ENCODE measurements at regions not wholly inside any gene's neighbourhood (a gene's known extent, or its start where the extent isn't known, plus 50 kb on each side); places are given as distances from the start of the nearest gene placed in this dataset.

GRCh38 chr3:56955492-56956111 is 104.9 kb upstream of the SPATA12 start:
- H3K18ac ChIP-seq (ENCODE audit: extremely low read depth, low read length): no peak overlapping the region
- H3K79me2 ChIP-seq (ENCODE audit: control insufficient read depth in 1 of 2, insufficient read depth in 2 of 2, low read length in 2 of 2): no peaks in the 10 kb centered on the region
- H4K8ac ChIP-seq (ENCODE audit: extremely low read depth, insufficient read depth, low read length): no peak overlapping the region
- no peaks in the 10 kb centered on the region for H3K27me3 ChIP-seq (replicated peaks in 1 of 4; ENCODE audit: control insufficient read depth in 3 of 4, extremely low read depth in 1 of 4, insufficient read depth in 3 of 4, low read length in 3 of 4)
- H4K5ac ChIP-seq (ENCODE audit: insufficient read length, low read depth, low read length): no peak overlapping the region
- no peak overlapping the region for H3K14ac ChIP-seq (ENCODE audit: insufficient read length)
- WGBS, 2 experiments (ENCODE audit: extremely low coverage in 1 of 2, insufficient coverage in 1 of 2, insufficient read length in 1 of 2, insufficient replicate concordance in 2 of 2, low coverage in 1 of 2, low lambda C conversion rate in 2 of 2, missing lambda C conversion rate in 1 of 2): 91% methylated on average over 5 of the region's 5 CpGs; no CpG with 5 or more reads in 1 of the 2 experiments
- H3K27ac ChIP-seq (ENCODE audit: low read depth, low read length): no peak overlapping the region
- H3K4me2 ChIP-seq (ENCODE audit: insufficient read depth in 1 of 2, low read depth in 2 of 2, low read length in 2 of 2): no peak overlapping the region
- no peak overlapping the region for H3K56ac ChIP-seq (replicated peaks; ENCODE audit: insufficient read length, low read depth, low read length)
- no peaks in the 10 kb centered on the region for H3K9me3 ChIP-seq (ENCODE audit: insufficient read depth in 2 of 2, low read depth in 1 of 2, low read length in 1 of 2)
- no peak overlapping the region for H2BK120ac ChIP-seq (replicated peaks; ENCODE audit: low read depth, low read length)
- H4K91ac ChIP-seq (replicated peaks; ENCODE audit: insufficient read length, low read length): no peak overlapping the region
- no peaks in the 10 kb centered on the region for H3K4me1 ChIP-seq (replicated peaks in 1 of 4; ENCODE audit: control insufficient read depth in 3 of 4, insufficient read depth in 4 of 4, low read length in 3 of 4)
- DNase-seq (ENCODE audit: low read depth in 1 of 2, low spot score in 2 of 2): no peak
- H2BK12ac ChIP-seq (ENCODE audit: low read depth, low read length): no peak overlapping the region
- ChIA-PET POLR2A (ENCODE audit: partially characterized antibody) (no interaction called here), CTCF (ENCODE audit: partially characterized antibody) (interaction anchor here (0.6 to 1.4 kb wide), 4 partner anchors 13 to 251 kb away, joined by 3 to 5 read pairs (median 4); no protein-coding TSS in a partner anchor)
- H2BK15ac ChIP-seq (ENCODE audit: low read length): no peak overlapping the region
- H3K79me1 ChIP-seq (ENCODE audit: low read depth, low read length): no peaks in the 10 kb centered on the region
- H2BK20ac ChIP-seq (ENCODE audit: low read length): no peak overlapping the region
- no peak overlapping the region for H3K4ac ChIP-seq (replicated peaks; ENCODE audit: insufficient read length, low read depth, low read length)
- no peak overlapping the region for H3K23ac ChIP-seq (ENCODE audit: insufficient read length)
- no peaks in the 10 kb centered on the region for H4K20me1 ChIP-seq (replicated peaks in 1 of 2; ENCODE audit: control insufficient read depth in 1 of 2, insufficient read depth in 2 of 2, low read length in 2 of 2)
- FAIRE-seq: no peak
- no peak overlapping the region for H2BK5ac ChIP-seq (ENCODE audit: low read depth, low read length)
- no peak overlapping the region for H2AFZ ChIP-seq (ENCODE audit: low read length)
- H3K23me2 ChIP-seq (ENCODE audit: low read depth, low read length): no peaks in the 10 kb centered on the region; the same call in 1 of the 2 replicates
- H2AK5ac ChIP-seq (ENCODE audit: low read depth, low read length): no peak overlapping the region
- no peak overlapping the region for H3K9ac ChIP-seq (replicated peaks in 1 of 4; ENCODE audit: extremely low read depth in 1 of 4, low read depth in 3 of 4, low read length in 3 of 4)
- H3K4me3 ChIP-seq (ENCODE audit: extremely low read depth in 1 of 4, insufficient read depth in 2 of 4, low read depth in 3 of 4, low read length in 4 of 4): no peak overlapping the region
- no peaks in the 10 kb centered on the region for H3K36me3 ChIP-seq (ENCODE audit: control insufficient read depth in 2 of 4, insufficient read depth in 4 of 4, low read length in 3 of 4)
- no peak for TF ChIP-seq POU5F1 (IDR thresholded peaks at IDR 0.05; ENCODE audit: low read depth, low read length)
- TF ChIP-seq EZH2 (IDR thresholded peaks at IDR 0.05; ENCODE audit: low read depth, low read length, severe bottlenecking): no peak
- TF ChIP-seq, protein P1, sequence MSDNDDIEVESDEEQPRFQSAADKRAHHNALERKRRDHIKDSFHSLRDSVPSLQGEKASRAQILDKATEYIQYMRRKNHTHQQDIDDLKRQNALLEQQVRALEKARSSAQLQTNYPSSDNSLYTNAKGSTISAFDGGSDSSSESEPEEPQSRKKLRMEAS (IDR thresholded peaks at IDR 0.05): no peak
- no peak for TF ChIP-seq TEAD4 (IDR thresholded peaks at IDR 0.05; ENCODE audit: low read depth, low read length)
- TF ChIP-seq POLR2AphosphoS5 (IDR thresholded peaks at IDR 0.05; ENCODE audit: low read depth, low read length): no peak
- no peak for TF ChIP-seq CBX8 (IDR thresholded peaks at IDR 0.05; ENCODE audit: borderline replicate concordance, low read depth, low read length)
- TF ChIP-seq KDM1A (IDR thresholded peaks at IDR 0.05; ENCODE audit: borderline replicate concordance, low read length): no peak
- no peak for TF ChIP-seq TAF1 (IDR thresholded peaks at IDR 0.05; ENCODE audit: low read depth, low read length)
- TF ChIP-seq JUN (IDR thresholded peaks at IDR 0.05; ENCODE audit: low read depth, low read length): no peak
- TF ChIP-seq SP4 (IDR thresholded peaks at IDR 0.05; ENCODE audit: low read length): no peak
- TF ChIP-seq BACH1 (IDR thresholded peaks at IDR 0.05; ENCODE audit: low read length): no peak
- TF ChIP-seq NANOG (IDR thresholded peaks at IDR 0.05; ENCODE audit: insufficient read depth, low read depth, low read length, poor library complexity, severe bottlenecking): no peak
- no peak for TF ChIP-seq TAF7 (optimal IDR thresholded peaks at IDR 0.05; ENCODE audit: borderline replicate concordance, low read depth, low read length)
- TF ChIP-seq POLR2A (IDR thresholded peaks at IDR 0.05; ENCODE audit: control extremely low read depth in 1 of 2, low read depth in 2 of 2, low read length in 2 of 2): no peak
